GM18907 (cell line): ENCODE measurements at regions not wholly inside any gene's neighbourhood (a gene's known extent, or its start where the extent isn't known, plus 50 kb on each side); places are given as distances from the start of the nearest gene placed in this dataset.
A peak's percentile ranks its signal among the peaks of the same experiment; 100 is the strongest.
"Not testable (repeated sequence)": the region's sequence is repeated elsewhere in the genome, so short reads cannot be mapped to it uniquely, and the experiment has no call there.

ENCODE experiments used
- ATAC-seq: cut with Tn5 transposase; IDR thresholded peaks from one replicate; pipeline ENCODE4 v1.9.1; 2021; ENCODE audit warnings: mild to moderate bottlenecking, moderate library complexity; ENCODE audit not compliant: unreplicated experiment

- ATAC-seq: not testable (repeated sequence)
Observed at GRCh38 chr1:121001090-121001726, 111.6 kb downstream of the PPIAL4A start.

- ATAC-seq: not testable (repeated sequence)
Observed at GRCh38 chr1:121003230-121003629, 113.7 kb downstream of the PPIAL4A start.

- not testable (repeated sequence) for ATAC-seq
Observed at GRCh38 chr1:121006826-121007225, 117.3 kb downstream of the PPIAL4A start.

GRCh38 chr1:121007755-121008154 lies 118.2 kb downstream of the PPIAL4A start:
- ATAC-seq: not testable (repeated sequence)

GRCh38 chr1:121008512-121009215 lies 119.1 kb downstream of the PPIAL4A start:
- not testable (repeated sequence) for ATAC-seq

- ATAC-seq: not testable (repeated sequence)
Observed at GRCh38 chr1:121009216-121010057, 119.9 kb downstream of the PPIAL4A start.

- ATAC-seq: not testable (repeated sequence)
Observed at GRCh38 chr1:121010141-121010540, 120.6 kb downstream of the PPIAL4A start.

- not testable (repeated sequence) for ATAC-seq
Observed at GRCh38 chr1:121013181-121013580, 123.6 kb downstream of the PPIAL4A start.

GRCh38 chr1:121016182-121017028 lies 126.8 kb downstream of the PPIAL4A start:
- peak; percentile 61 for ATAC-seq

GRCh38 chr1:121019715-121020349 lies 130.3 kb downstream of the PPIAL4A start:
- peak; percentile 62 for ATAC-seq

GRCh38 chr1:121020350-121021236 lies 131.0 kb downstream of the PPIAL4A start:
- ATAC-seq: not testable (repeated sequence)

- not testable (repeated sequence) for ATAC-seq
Observed at GRCh38 chr1:121021716-121022115, 132.1 kb downstream of the PPIAL4A start.

- ATAC-seq: not testable (repeated sequence)
Observed at GRCh38 chr1:121032878-121033494, 143.4 kb downstream of the PPIAL4A start.

GRCh38 chr1:121036792-121037191 lies 147.2 kb downstream of the PPIAL4A start:
- not testable (repeated sequence) for ATAC-seq

- not testable (repeated sequence) for ATAC-seq
Observed at GRCh38 chr1:121040974-121041373, 143.2 kb downstream of the FAM72B start.

- ATAC-seq: not testable (repeated sequence)
Observed at GRCh38 chr1:121041497-121041896, 142.6 kb downstream of the FAM72B start.

GRCh38 chr1:121042882-121043281 lies 141.3 kb downstream of the FAM72B start:
- not testable (repeated sequence) for ATAC-seq

GRCh38 chr1:121048293-121048752 lies 135.8 kb downstream of the FAM72B start:
- not testable (repeated sequence) for ATAC-seq
